SU-DHL-6 (cell line): ENCODE measurements at regions not wholly inside any gene's neighbourhood (a gene's known extent, or its start where the extent isn't known, plus 50 kb on each side); places are given as distances from the start of the nearest gene placed in this dataset.

ENCODE experiments used
- EZH2phosphoT487 ChIP-seq: fragments of 200-600 bp; sonication (generic), shearing (Covaris generic); conservative IDR thresholded peaks from 2 replicates; pipeline ENCODE4 v1.6.1; 2018; ENCODE audit warnings: mild to moderate bottlenecking, antibody characterized with exemption, low read length, moderate library complexity, mixed read lengths
- TF ChIP-seq, protein P1 (sequence below): fragments of 200-600 bp; sonication (generic); IDR thresholded peaks from one replicate; pipeline ENCODE4 v1.5.1; 2017; ENCODE audit warnings: antibody characterized with exemption, mild to moderate bottlenecking, low read length, moderate library complexity; ENCODE audit not compliant: insufficient read depth, poor library complexity, severe bottlenecking

DNA sequence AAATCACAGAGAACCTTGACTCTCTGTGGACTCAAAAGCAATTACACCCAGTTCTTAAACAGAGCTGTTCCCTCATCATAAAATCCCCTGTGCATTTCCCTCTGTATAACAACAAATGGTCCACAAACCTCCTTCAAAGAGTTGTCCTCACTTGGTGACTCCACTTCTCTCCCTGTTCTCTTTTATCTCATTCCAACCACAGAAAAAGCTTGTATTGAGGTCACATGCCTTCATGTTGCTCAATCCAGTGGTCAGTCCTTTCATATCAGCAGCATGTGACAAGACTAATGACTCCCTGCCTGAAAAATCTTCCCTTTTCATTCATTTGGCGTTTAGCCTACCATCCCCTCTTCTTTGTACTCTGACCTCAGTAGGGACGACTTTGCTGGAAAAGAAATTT lies 158.0 kb downstream of the DEPDC1B start:
- TF ChIP-seq, protein P1, sequence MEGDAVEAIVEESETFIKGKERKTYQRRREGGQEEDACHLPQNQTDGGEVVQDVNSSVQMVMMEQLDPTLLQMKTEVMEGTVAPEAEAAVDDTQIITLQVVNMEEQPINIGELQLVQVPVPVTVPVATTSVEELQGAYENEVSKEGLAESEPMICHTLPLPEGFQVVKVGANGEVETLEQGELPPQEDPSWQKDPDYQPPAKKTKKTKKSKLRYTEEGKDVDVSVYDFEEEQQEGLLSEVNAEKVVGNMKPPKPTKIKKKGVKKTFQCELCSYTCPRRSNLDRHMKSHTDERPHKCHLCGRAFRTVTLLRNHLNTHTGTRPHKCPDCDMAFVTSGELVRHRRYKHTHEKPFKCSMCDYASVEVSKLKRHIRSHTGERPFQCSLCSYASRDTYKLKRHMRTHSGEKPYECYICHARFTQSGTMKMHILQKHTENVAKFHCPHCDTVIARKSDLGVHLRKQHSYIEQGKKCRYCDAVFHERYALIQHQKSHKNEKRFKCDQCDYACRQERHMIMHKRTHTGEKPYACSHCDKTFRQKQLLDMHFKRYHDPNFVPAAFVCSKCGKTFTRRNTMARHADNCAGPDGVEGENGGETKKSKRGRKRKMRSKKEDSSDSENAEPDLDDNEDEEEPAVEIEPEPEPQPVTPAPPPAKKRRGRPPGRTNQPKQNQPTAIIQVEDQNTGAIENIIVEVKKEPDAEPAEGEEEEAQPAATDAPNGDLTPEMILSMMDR = no peak
- no peak for TF ChIP-seq EZH2phosphoT487
